Tibial artery (tissue), 4 donors: ENCODE measurements at regions not wholly inside any gene's neighbourhood (a gene's known extent, or its start where the extent isn't known, plus 50 kb on each side); places are given as distances from the start of the nearest gene placed in this dataset.

Experiments used
- DNase-seq, 2 donors: peaks; one replicate each; pipeline ENCODE4 v3.0.0-alpha.2; 2019
- H3K27ac ChIP-seq, 2 donors: fragments of 200-600 bp; sonication (generic) in 1 of 2; 1 replicate in 1 of 2; 2 replicates in 1 of 2; pipeline ENCODE4 v1.5.1; 2018 to 2019; ENCODE audit warnings: mild to moderate bottlenecking in 1 of 2
- H3K27me3 ChIP-seq, 2 donors: fragments of 200-600 bp; sonication (generic) in 1 of 2; one replicate each; pipeline versions ENCODE4 v1.5.1 to v1.6.0; 2016 to 2019
- H3K36me3 ChIP-seq, 3 donors: fragments of 200-600 bp; sonication (generic) in 2 of 3; one replicate each; pipeline ENCODE4 v1.5.1; 2016 to 2019; ENCODE audit warnings: mild to moderate bottlenecking in 2 of 3
- H3K4me1 ChIP-seq, 4 donors: fragments of 200-600 bp; sonication (generic) in 2 of 4; 1 replicate in 3 of 4; 2 replicates in 1 of 4; pipeline ENCODE4 v1.5.1; 2016 to 2019
- H3K4me3 ChIP-seq, 2 donors: fragments of 200-600 bp; sonication (generic) in 1 of 2; 1 replicate in 1 of 2; 2 replicates in 1 of 2; pipeline ENCODE4 v1.5.1; 2018 to 2019; ENCODE audit warnings: mild to moderate bottlenecking in 2 of 2
- H3K9me3 ChIP-seq, 3 donors: fragments of 200-600 bp; sonication (generic) in 1 of 3; one replicate each; pipeline ENCODE4 v1.5.1; 2016 to 2019
- intact Hi-C: fragments of 100-400 bp; cut with DNase I; formaldehyde crosslinking; loops from one replicate; pipeline ENCODE4 v1.15.0; 2023; ENCODE audit warnings: low total_unique reads
- TF ChIP-seq, protein P1 (sequence below), 2 experiments: fragments of 200-600 bp in 1 of 2; fragments of 450-650 bp in 1 of 2; IDR thresholded peaks; one replicate each; pipeline ENCODE4 v1.5.1; 2017 to 2019; ENCODE audit warnings: antibody characterized with exemption in 2 of 2, mild to moderate bottlenecking in 1 of 2, moderate library complexity in 1 of 2

DNA sequence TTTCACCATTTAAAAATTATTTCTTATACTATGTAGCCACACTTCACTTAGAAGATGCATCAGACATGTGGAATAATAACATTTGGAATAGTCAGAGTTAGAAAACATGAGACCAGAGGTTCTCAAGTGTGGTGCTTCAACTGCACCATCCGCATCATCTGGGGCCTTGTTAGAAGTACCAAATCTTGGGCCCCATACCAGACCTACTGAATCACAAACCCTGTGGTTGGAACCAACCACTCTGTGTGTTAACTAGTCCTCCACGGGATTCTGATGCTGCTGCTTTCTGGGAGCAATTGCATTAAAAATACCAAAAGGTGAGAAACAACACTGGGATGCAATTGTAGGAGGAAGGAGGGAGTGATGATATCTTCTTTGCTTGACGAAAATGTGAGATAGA lies 125.2 kb downstream of the GNAT3 start:
- no peaks in the 10 kb centered on the region for H3K9me3 ChIP-seq
- no peak overlapping the region for H3K27ac ChIP-seq
- TF ChIP-seq, protein P1, sequence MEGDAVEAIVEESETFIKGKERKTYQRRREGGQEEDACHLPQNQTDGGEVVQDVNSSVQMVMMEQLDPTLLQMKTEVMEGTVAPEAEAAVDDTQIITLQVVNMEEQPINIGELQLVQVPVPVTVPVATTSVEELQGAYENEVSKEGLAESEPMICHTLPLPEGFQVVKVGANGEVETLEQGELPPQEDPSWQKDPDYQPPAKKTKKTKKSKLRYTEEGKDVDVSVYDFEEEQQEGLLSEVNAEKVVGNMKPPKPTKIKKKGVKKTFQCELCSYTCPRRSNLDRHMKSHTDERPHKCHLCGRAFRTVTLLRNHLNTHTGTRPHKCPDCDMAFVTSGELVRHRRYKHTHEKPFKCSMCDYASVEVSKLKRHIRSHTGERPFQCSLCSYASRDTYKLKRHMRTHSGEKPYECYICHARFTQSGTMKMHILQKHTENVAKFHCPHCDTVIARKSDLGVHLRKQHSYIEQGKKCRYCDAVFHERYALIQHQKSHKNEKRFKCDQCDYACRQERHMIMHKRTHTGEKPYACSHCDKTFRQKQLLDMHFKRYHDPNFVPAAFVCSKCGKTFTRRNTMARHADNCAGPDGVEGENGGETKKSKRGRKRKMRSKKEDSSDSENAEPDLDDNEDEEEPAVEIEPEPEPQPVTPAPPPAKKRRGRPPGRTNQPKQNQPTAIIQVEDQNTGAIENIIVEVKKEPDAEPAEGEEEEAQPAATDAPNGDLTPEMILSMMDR (IDR thresholded peaks at IDR 0.05): no peak
- no peak for DNase-seq
- H3K4me1 ChIP-seq: peaks cover 0 to 27% (median 3%) of the 10 kb centered on the region in 4 donors
- H3K36me3 ChIP-seq: no peaks in the 10 kb centered on the region
- H3K4me3 ChIP-seq: no peak overlapping the region
- H3K27me3 ChIP-seq: no peaks in the 10 kb centered on the region
- intact Hi-C loops: loop anchor here (10.0 kb wide), 1 partner anchor 252 kb away; the partner anchor contains the start of gene GNAI1

DNA sequence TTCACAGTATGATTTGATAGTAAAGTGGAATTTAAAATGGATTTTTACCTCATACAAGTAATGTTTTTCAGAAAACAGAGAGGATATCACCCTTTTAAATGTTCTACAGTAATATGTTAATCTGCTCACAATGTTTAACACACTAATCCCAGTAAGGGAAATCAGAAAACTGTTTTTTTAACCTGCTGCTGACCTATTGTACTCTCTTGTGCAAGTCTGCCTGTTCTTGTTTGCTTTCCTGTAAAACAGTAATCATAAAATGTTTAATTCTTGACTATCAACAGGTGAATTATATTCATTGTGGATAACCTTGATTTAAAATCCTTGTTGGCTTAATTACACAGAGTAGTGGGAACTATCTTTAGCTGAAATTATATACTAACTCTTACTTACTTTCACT lies 126.4 kb downstream of the GNAT3 start:
- TF ChIP-seq, protein P1 (IDR thresholded peaks at IDR 0.05): no peak
- peaks cover 0 to 27% (median 3%) of the 10 kb centered on the region in 4 donors for H3K4me1 ChIP-seq
- peak overlapping the region; percentile 34 to 64 for H3K27ac ChIP-seq
- H3K4me3 ChIP-seq: no peak overlapping the region
- H3K9me3 ChIP-seq: no peaks in the 10 kb centered on the region
- H3K27me3 ChIP-seq: no peaks in the 10 kb centered on the region
- intact Hi-C loops: loop anchor here (10.0 kb wide), 1 partner anchor 251 kb away; the partner anchor contains the start of gene GNAI1
- no peaks in the 10 kb centered on the region for H3K36me3 ChIP-seq
- no peak for DNase-seq

DNA sequence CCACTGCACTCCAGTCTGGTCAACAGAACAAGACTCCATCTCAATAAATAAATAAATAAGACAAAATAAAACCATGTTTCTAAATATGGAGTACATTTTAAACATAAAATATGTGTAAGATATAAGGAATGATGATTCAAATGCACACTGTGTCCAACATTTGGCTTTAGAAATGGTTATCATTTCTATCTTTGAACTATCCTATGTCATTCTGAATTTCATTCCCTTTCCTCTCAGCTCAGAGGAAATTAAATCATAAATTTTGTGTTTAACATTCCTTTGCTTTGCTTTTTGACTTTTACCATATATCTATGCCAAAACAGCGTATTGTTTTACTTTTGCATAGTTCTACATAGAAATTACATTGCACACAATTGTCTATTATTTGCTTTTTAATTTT lies 130.9 kb downstream of the GNAT3 start:
- intact Hi-C loops: loop anchor here (5.0 to 10.0 kb wide), 2 partner anchors 246 to 1964 kb away; partner anchors contain the start of gene GNAI1
- no peak overlapping the region for H3K27ac ChIP-seq
- DNase-seq: no peak
- H3K27me3 ChIP-seq: no peaks in the 10 kb centered on the region
- H3K4me1 ChIP-seq: peaks cover 0 to 41% (median 11%) of the 10 kb centered on the region in 4 donors
- TF ChIP-seq, protein P1 (IDR thresholded peaks at IDR 0.05): no peak
- H3K9me3 ChIP-seq: no peaks in the 10 kb centered on the region
- no peak overlapping the region for H3K4me3 ChIP-seq
- H3K36me3 ChIP-seq: no peaks in the 10 kb centered on the region

DNA sequence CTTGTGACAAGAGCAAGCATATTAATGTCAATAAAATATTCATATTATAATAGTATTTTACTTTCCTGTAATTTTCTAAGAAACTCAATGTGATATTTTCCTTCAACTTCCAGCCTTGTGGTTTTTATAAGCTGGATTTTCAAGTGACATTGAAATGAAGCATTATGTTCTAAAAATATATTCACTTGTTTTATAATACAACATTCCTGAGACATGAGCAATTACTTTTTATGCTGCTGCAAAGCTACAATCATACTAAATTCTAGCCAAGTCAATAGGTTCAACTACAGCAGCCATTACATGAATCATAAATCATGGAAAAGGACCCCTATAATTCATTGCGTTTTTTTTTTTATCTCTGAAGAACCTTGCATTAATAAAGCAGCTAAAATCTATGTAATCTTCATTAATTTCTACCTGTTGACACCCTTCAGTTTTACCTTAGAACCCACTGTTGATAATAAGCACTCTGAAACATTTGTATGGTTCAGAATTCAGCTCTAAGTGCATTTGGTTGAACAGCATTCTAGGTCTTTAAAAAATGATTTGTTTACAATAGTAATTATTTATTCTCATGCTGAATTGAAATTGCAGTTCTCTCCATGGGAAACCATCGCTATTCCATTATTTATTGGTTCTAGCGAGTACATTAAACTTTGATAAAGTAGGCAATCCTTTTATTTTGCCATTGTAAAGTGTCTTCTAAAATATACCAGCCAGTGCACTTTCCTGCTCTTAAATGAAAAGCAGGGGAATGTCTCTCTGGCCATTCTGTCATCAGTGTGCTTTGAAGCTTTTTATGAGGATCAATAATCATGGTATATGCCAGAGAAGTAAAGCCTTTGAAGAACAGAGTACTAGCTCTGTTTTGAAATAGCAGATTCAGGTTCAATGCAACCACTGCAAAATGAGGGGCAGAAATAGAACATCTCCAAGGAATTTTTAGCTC lies 132.6 kb downstream of the GNAT3 start:
- Histone ChIP-seq H3K4me1 (peaks cover 0 to 31% (median 7%) of the 10 kb centered on the region in 4 donors), H3K36me3 (no peaks in the 10 kb centered on the region), H3K27ac (peak overlapping the region; percentile 67 to 71), H3K4me3 (no peak overlapping the region), H3K27me3 (no peaks in the 10 kb centered on the region), H3K9me3 (no peaks in the 10 kb centered on the region)
- intact Hi-C loops: no loop called here
- TF ChIP-seq, protein P1 (IDR thresholded peaks at IDR 0.05): no peak
- DNase-seq: no peak

DNA sequence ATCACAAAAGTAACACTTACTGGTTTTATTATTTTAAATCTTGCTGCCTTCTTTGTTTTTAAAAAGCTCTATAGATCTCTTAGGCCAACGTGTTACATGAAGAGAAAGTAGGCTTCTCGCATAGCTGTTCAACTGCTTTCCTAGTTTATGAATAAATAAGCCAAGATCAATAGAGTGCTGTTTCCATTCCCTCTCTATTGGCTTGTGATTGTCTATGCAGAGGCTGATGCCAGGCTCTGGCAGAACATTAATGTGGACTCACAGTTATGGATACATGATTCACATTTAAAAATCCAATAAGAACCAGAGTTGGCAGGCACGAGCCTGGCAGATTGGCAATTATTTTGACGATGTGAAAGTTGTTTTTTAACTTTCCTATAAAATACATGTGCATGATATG lies 137.5 kb downstream of the GNAT3 start:
- no peak overlapping the region for H3K4me3 ChIP-seq
- peak overlapping the region; percentile 13 to 60 for H3K27ac ChIP-seq
- intact Hi-C loops: no loop called here
- H3K36me3 ChIP-seq: no peaks in the 10 kb centered on the region
- TF ChIP-seq, protein P1 (IDR thresholded peaks at IDR 0.05): no peak
- DNase-seq: no peak
- no peaks in the 10 kb centered on the region for H3K9me3 ChIP-seq
- peaks cover 0 to 47% (median 4%) of the 10 kb centered on the region in 4 donors for H3K4me1 ChIP-seq
- H3K27me3 ChIP-seq: no peaks in the 10 kb centered on the region
